ENCODE measurements at regions not wholly inside any gene's neighbourhood (a gene's known extent, or its start where the extent isn't known, plus 50 kb on each side); places are given as distances from the start of the nearest gene placed in this dataset.

DNA sequence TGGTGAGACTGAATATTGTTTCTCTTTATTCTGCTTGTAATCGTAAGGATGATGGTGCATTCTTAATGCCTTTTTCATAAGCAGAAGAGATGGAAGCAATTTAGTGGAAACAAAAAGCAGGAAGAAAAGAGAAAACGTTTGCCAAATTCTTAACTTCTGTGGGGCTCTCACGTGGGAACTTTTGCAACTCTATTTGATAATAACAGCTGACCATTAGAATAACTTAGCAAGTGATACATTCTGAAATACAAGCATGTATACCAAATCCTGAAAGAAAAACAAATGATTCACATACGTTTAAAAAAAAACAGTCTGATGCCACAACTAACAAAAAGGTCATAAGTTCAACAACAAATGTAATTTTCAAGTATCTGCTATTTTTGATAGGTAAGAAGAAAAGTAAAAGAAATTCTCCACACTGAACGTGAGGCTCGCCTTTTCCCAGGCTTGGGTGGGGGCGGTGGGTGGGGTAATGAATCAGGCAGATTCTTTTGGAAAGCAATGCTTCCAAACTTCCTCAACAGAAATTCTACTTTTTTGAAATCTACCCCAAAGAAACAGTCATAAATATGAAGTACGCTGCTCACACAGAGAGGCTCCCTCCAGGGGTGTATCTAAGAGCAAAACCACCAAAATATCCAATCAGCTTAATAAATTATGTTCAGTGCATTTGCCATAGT is 446.2 kb upstream of the MGMT start:
- DNase-seq (ENCODE audit: low spot score), result no peak

GRCh38 chr10:129021594-129022304 is 445.3 kb upstream of the MGMT start:
- DNase-seq (ENCODE audit: low spot score), result no peak

GRCh38 chr10:129023082-129023481 is 444.0 kb upstream of the MGMT start:
- DNase-seq (ENCODE audit: low spot score), result no peak

DNA sequence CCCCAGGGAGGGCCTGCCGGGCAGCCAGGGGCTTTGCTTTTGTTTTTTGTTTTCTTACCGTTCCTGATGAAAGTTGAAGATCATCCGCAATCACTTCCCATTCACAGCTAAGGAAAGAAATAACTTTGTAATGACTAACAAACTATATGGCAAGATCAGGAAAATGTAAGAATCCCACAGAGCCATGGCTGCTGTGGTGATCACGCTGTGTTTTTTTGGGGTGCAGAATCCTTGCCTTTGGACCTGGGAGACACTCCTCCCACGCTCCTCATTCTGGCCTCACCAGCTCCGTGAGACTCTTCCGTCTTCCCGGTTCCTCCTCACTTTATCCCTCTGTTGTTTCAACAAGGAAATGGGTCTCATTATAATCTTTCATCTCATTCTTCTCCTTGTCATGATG is 443.0 kb upstream of the MGMT start:
- no peak for DNase-seq (ENCODE audit: low spot score)

DNA sequence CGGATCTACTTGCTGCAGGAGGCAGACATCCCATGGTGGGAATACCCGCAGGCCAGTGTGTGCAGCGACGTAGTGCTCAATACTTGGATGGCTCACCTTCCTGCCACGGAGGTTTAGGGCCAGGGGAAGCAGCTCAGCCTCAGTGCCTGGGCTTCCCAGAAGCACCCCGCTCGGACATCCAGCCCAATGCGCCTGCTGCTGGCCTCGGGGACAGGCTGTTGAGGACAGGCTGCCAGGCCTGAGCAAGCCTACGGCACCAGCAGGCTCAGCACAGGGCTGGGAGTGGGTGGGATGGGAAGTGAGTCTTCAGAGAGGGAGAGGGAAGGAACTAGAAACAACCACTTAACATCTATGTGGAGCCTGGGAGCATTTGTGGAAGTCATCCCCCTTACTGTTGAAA is 441.3 kb upstream of the MGMT start:
- no peak for DNase-seq (ENCODE audit: low spot score)

DNA sequence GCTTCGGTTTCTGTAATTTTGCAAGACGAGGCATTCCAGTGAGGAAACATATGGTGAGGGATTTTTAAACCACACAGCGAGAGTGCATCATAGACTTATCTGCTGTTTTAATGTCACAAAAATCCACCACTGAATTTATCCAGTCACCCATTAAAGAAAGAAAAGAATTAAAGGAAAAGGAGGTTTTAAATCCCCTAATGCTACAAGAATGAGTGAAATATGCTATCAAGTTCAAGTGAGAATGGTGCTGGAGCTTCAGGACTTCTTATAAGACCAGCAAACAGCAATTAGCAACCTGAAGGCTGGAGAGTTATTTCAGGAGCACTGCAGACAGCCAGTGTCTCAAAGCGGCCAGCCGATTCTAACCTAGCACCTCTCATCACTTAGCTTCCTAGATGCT is 439.1 kb upstream of the MGMT start:
- DNase-seq (ENCODE audit: low spot score), result no peak

DNA sequence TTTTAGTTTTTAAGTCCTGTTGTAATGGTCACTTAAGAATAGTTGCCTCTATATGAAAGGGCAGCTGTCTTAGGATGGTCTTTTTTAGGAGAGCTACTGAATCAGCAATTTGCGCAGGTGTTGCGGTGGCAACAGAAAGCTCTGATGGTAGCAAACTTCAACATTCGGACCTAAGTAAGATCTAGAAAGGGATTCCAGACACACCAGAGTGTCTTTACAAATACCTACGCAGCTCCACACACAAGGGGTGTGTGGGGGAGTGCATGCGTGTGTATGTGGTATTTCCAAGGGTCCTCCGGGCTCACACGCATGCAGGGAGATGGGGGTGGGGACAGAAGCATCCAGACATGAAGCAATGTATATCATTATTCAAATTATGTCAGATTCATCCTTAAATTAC is 438.6 kb upstream of the MGMT start:
- no peak for DNase-seq (ENCODE audit: low spot score)

GRCh38 chr10:129029051-129029450 is 438.0 kb upstream of the MGMT start:
- DNase-seq (ENCODE audit: low spot score), result no peak

DNA sequence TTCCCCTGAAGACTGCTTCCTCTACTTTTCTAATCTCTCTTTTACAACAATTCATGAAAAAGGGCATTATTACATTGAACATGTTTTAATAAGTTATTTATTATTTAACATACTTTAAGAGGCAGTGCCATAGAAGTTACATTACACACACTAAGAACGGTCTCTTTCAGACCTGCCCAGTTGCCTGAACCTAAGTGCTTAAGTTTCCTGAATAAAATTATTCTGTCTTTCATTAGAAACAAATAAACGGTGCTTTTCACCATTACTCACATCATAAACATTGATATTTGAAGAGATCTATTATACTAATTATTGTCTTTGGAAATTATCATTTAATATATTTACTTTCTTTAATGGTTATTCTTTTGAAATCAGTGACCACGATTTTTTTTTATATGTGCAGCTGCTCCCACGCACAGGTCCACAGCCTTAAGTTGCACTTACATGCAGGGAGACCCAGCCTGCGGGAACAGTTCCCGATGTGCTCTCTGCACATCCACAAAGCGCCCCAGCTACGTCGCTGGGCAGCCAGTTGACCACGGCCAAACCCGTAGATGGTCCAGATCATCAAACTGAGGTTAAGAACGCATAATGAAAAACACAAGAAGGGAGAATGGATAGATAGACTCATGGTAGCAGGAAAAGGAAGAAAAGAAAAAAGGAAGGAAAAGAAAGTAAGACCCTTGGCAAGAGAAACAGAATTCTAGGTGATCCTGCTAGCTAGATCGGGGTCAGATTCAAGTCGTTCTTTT is 437.0 kb upstream of the MGMT start:
- DNase-seq (ENCODE audit: low spot score), result no peak

DNA sequence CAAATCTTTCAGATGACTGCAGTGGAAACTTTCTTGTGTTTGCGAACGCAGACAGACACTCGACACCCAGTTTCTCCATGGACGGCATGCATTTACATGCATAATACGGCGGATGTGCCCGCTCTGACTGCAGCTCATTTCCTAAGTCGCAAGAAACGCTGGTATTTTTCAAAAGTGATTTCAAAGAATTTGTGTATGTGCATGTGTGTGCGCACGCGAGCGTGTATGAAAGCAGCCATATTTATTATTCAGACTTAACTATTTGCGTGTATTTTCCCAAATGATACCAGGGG is 436.5 kb upstream of the MGMT start:
- no peak for DNase-seq (ENCODE audit: low spot score)

DNA sequence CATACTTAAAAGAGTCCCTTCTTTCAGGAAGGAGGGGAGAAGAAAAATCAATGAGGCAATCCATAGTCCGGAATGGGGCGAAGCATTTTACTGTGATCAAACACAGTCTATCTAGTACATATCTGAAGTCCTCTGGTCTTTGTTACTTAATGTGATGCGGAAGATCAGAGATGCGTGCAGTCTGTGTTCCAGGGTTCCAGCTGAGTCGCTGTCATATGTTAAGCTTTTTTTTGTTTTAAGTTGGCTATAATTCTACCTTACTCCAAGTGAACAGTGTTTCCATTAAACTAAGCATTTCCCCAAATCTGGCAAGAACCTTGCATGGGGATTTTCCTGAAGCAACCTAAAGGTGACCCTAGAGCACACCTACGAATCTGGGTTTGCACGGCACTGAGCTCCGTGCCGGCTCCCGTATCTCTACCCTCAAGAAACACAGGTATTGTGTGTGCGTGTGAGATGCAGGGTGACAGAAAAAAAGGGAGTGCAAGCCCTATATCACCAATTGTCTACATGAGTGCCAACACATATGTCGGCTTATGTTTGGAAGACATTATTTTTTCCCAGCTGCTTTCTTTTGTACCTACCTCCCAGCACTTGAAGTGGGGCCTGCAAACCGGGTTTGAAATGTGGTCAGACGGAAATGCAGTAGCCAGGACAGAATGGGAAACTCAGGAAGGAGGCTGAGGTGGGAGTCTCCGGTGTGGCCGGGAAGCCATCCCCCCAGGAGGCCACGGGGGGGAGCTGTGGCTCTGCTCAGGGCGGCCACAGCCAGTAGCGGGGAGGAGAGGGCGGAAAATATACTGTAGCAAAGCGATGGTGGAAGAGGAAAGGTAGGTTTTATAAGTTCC is 435.8 kb upstream of the MGMT start:
- DNase-seq (ENCODE audit: low spot score), result peak; percentile 5

GRCh38 chr10:129031844-129032150 is 435.2 kb upstream of the MGMT start:
- no peak for DNase-seq (ENCODE audit: low spot score)

- DNase-seq (ENCODE audit: low spot score), result no peak
These were observed 434.4 kb upstream of the MGMT start for GRCh38 chr10:129032372-129033313.

DNA sequence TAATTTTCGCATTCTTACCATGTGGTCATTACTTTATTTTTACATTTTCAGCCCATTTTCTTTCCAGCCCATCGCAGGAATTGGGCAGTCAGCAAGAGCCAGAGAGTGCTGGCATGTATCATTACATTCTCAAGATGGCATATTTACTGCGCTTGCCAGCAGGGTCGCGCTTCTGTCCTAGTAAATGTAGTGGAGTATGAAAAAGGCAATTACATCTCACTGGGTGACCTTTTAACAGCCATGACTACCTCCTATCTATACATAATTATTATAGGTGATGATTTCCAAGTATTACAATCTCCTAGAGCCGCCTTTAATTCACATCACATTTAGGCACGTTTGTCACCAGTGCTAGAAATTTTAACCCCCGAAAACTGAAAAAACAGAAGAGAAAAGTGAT is 433.7 kb upstream of the MGMT start:
- DNase-seq (ENCODE audit: low spot score), result no peak

GRCh38 chr10:129033790-129034272 is 433.2 kb upstream of the MGMT start:
- DNase-seq (ENCODE audit: low spot score), result peak; percentile 24

- DNase-seq (ENCODE audit: low spot score), result no peak
These were observed 431.8 kb upstream of the MGMT start for GRCh38 chr10:129035052-129035827.

- no peak for DNase-seq (ENCODE audit: low spot score)
These were observed 428.5 kb upstream of the MGMT start for GRCh38 chr10:129038522-129038921.

DNA sequence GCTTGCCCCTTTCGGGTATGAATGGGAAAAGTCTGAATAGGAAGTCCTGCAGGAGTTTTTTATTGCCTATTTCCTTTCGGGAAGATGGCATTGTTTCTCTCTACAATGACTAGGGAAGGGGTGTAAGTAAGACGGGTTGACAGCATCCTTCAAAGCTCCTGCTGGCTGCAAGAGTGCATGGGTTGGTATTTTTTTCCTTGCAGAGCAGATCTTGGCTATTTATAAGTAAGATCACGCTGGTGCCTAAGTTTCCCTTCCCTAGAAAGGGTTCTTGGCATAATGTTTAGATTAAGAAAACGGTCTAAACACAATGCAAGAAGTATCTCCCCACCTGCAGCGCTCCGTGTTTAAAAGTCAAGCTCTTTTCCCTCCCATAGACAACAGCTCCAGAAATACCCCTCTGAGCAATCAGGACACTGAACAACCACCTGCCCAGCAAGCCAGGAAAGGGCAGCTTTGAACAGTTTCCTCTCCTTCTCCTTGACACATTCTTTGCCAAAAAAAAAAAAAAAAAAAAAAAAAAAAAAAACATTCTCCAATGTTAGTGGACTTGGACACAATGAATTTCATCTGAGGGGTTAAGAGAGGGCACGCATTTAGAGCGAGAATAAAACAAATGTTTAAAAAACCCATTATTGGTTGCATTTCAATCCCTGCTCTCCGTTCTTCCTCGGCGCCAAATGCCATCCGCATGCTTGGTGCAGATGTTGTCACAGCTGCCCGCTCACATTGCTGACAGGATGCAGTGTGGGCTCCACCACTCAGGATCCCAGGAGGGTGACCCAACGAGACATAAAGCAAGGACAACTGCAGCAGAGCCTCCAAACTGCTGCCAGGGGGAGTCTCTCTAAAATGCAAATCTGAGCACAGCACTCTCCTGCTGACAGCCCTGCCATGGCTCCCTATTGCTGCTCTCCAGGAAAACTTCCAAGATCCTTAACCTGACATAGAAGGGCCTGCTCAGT is 427.4 kb upstream of the MGMT start:
- DNase-seq (ENCODE audit: low spot score), result no peak

DNA sequence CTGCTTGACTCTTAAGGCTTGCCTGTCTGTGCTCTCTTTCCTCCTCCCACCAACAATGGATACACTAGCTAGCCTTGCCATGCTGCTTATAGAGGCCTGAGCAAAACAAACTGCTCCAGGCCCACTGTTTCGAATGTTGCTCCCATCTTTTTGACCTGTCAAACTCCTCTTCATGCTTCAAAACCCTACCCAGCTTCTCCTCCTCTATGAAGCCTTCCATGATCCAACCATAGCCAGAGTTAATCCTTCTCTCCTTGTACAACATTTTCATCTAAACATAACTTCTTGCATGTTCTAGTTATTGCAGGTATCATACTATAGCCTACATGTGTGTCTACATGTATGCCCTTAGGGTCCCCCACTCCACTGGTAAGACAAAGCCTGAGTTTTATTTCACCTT is 426.7 kb upstream of the MGMT start:
- no peak for DNase-seq (ENCODE audit: low spot score)

Data from hematopoietic multipotent progenitor cell treated with erythropoietin and hydrocortisone succinate and interleukin-3 and kit ligand, for 17 days (in vitro differentiated cells).